H1 (cell line): ENCODE measurements at regions not wholly inside any gene's neighbourhood (a gene's known extent, or its start where the extent isn't known, plus 50 kb on each side); places are given as distances from the start of the nearest gene placed in this dataset.
"Not testable (repeated sequence)": the region's sequence is repeated elsewhere in the genome, so short reads cannot be mapped to it uniquely, and the experiment has no call there.

ENCODE experiments used
- CTCF ChIA-PET: fragments of 300-600 bp; sonication (Branson Sonifier 250); formaldehyde crosslinking; loops from one replicate; lab custom pipeline; 2021; ENCODE audit not compliant: partially characterized antibody; lab: Charles Lee
- POLR2A ChIA-PET: fragments of 300-600 bp; sonication (Branson Sonifier 250); formaldehyde crosslinking; loops from one replicate; lab custom pipeline; 2021; ENCODE audit warnings: inconsistent platforms; ENCODE audit not compliant: partially characterized antibody; lab: Charles Lee
- DNase-seq, 2 experiments: peaks; one replicate each; pipeline versions ENCODE4 v3.0.0 to v3.0.0-alpha.2; 2010 to 2022; ENCODE audit warnings: low spot score in 2 of 2, low read depth in 1 of 2, mixed read lengths in 1 of 2
- FAIRE-seq: peaks from 2 replicates; lab custom pipeline; 2011; peaks lifted over from hg19 to GRCh38; lab: Jason Lieb, UNC
- H2AFZ ChIP-seq: 2 replicates; pipeline ENCODE4 v1.8.1; 2012; ENCODE audit warnings: low read length, inconsistent platforms
- H2AK5ac ChIP-seq: 2 replicates; pipeline ENCODE4 v1.6.1; 2013; ENCODE audit warnings: low read depth, low read length
- H2BK120ac ChIP-seq: replicated peaks from 2 replicates; pipeline ENCODE3; 2013; ENCODE audit warnings: low read depth, low read length, inconsistent platforms
- H2BK12ac ChIP-seq: 2 replicates; pipeline ENCODE4 v1.6.1; 2013; ENCODE audit warnings: low read depth, low read length
- H2BK15ac ChIP-seq: 2 replicates; pipeline ENCODE4 v1.6.1; 2013; ENCODE audit warnings: low read length
- H2BK20ac ChIP-seq: 2 replicates; pipeline ENCODE4 v1.6.1; 2013; ENCODE audit warnings: low read length
- H2BK5ac ChIP-seq: 2 replicates; pipeline ENCODE4 v1.6.1; 2013; ENCODE audit warnings: low read depth, low read length
- H3K14ac ChIP-seq: 2 replicates; pipeline ENCODE4 v1.6.1; 2013; ENCODE audit warnings: inconsistent platforms; ENCODE audit not compliant: insufficient read length
- H3K18ac ChIP-seq: 2 replicates; pipeline ENCODE4 v1.6.1; 2013; ENCODE audit warnings: low read length; ENCODE audit errors: extremely low read depth
- H3K23ac ChIP-seq: 2 replicates; pipeline ENCODE4 v1.6.1; 2013; ENCODE audit warnings: inconsistent platforms; ENCODE audit not compliant: insufficient read length
- H3K23me2 ChIP-seq: 2 replicates; pipeline ENCODE4 v1.6.1; 2013; ENCODE audit warnings: low read depth, low read length
- H3K27ac ChIP-seq: 2 replicates; pipeline ENCODE4 v1.6.1; 2011; ENCODE audit warnings: low read depth, low read length, inconsistent platforms
- H3K27me3 ChIP-seq, 4 experiments: replicated peaks in 1 of 4; 1 replicate in 1 of 4; 2 replicates in 3 of 4; pipeline versions ENCODE4 v1.6.1 to v1.8.1; 2011 to 2013; ENCODE audit warnings: low read length in 3 of 4, mild to moderate bottlenecking in 3 of 4, inconsistent platforms in 2 of 4, mixed read lengths in 2 of 4, moderate library complexity in 1 of 4; ENCODE audit not compliant: control insufficient read depth in 3 of 4, insufficient read depth in 3 of 4; ENCODE audit errors: extremely low read depth in 1 of 4
- H3K36me3 ChIP-seq, 4 experiments: 2 replicates each; pipeline versions ENCODE4 v1.6.1 to v1.8.1; 2011 to 2013; ENCODE audit warnings: mild to moderate bottlenecking in 4 of 4, low read length in 3 of 4, moderate library complexity in 2 of 4, control low read depth in 1 of 4, inconsistent platforms in 1 of 4; ENCODE audit not compliant: insufficient read depth in 4 of 4, control insufficient read depth in 2 of 4
- H3K4ac ChIP-seq: replicated peaks from 2 replicates; pipeline ENCODE3; 2013; ENCODE audit warnings: low read length, low read depth, mixed read lengths, inconsistent platforms; ENCODE audit not compliant: insufficient read length
- H3K4me1 ChIP-seq, 4 experiments: replicated peaks in 1 of 4; 1 replicate in 1 of 4; 2 replicates in 3 of 4; pipeline versions ENCODE4 v1.6.1 to v1.8.1; 2011 to 2013; ENCODE audit warnings: low read length in 3 of 4, inconsistent platforms in 2 of 4, mixed read lengths in 1 of 4; ENCODE audit not compliant: insufficient read depth in 4 of 4, control insufficient read depth in 3 of 4
- H3K4me2 ChIP-seq, 2 experiments: 2 replicates each; pipeline versions ENCODE4 v1.6.1 to v1.8.1; 2011 to 2013; ENCODE audit warnings: low read depth in 2 of 2, low read length in 2 of 2, control low read depth in 1 of 2, inconsistent platforms in 1 of 2, mild to moderate bottlenecking in 1 of 2; ENCODE audit not compliant: insufficient read depth in 1 of 2
- H3K4me3 ChIP-seq, 4 experiments: fragments of 200-600, 300-600 bp in 1 of 4; sonication (generic), shearing (Covaris generic), sonication (Bioruptor Twin) in 1 of 4; 2 replicates each; pipeline versions ENCODE4 v1.5.1 to v1.8.1; 2011 to 2016; ENCODE audit warnings: low read length in 4 of 4, low read depth in 3 of 4, control low read depth in 2 of 4, inconsistent platforms in 2 of 4, mild to moderate bottlenecking in 2 of 4, mixed read lengths in 1 of 4, moderate library complexity in 1 of 4; ENCODE audit not compliant: insufficient read depth in 2 of 4; ENCODE audit errors: extremely low read depth in 1 of 4
- H3K56ac ChIP-seq: replicated peaks from 2 replicates; pipeline ENCODE3; 2013; ENCODE audit warnings: low read depth, mild to moderate bottlenecking, mixed read lengths, low read length, inconsistent platforms; ENCODE audit not compliant: insufficient read length
- H3K79me1 ChIP-seq: 2 replicates; pipeline ENCODE4 v1.6.1; 2013; ENCODE audit warnings: low read depth, low read length, control low read depth
- H3K79me2 ChIP-seq, 2 experiments: 2 replicates each; pipeline versions ENCODE4 v1.6.1 to v1.8.1; 2012 to 2013; ENCODE audit warnings: low read length in 2 of 2, mild to moderate bottlenecking in 2 of 2, inconsistent platforms in 1 of 2; ENCODE audit not compliant: insufficient read depth in 2 of 2, control insufficient read depth in 1 of 2
- H3K9ac ChIP-seq, 4 experiments: replicated peaks in 1 of 4; 1 replicate in 1 of 4; 2 replicates in 3 of 4; pipeline versions ENCODE4 v1.6.1 to v1.8.1; 2011 to 2013; ENCODE audit warnings: low read depth in 3 of 4, low read length in 3 of 4, control low read depth in 2 of 4, mild to moderate bottlenecking in 2 of 4, moderate library complexity in 2 of 4, inconsistent platforms in 1 of 4; ENCODE audit errors: extremely low read depth in 1 of 4
- H3K9me3 ChIP-seq, 2 experiments: 2 replicates each; pipeline versions ENCODE4 v1.6.1 to v1.8.1; 2012 to 2013; ENCODE audit warnings: mild to moderate bottlenecking in 2 of 2, moderate library complexity in 2 of 2, control low read depth in 1 of 2, inconsistent platforms in 1 of 2, low read depth in 1 of 2, low read length in 1 of 2, mixed read lengths in 1 of 2; ENCODE audit not compliant: insufficient read depth in 2 of 2
- H4K20me1 ChIP-seq, 2 experiments: replicated peaks in 1 of 2; 2 replicates each; pipeline versions ENCODE3 to v1.8.1; 2011 to 2013; ENCODE audit warnings: inconsistent platforms in 2 of 2, low read length in 2 of 2, mild to moderate bottlenecking in 1 of 2; ENCODE audit not compliant: insufficient read depth in 2 of 2, control insufficient read depth in 1 of 2
- H4K5ac ChIP-seq: 2 replicates; pipeline ENCODE4 v1.6.1; 2013; ENCODE audit warnings: low read length, low read depth, mixed read lengths, inconsistent platforms; ENCODE audit not compliant: insufficient read length
- H4K8ac ChIP-seq: 2 replicates; pipeline ENCODE4 v1.8.0; 2013; ENCODE audit warnings: mild to moderate bottlenecking, moderate library complexity, low read length, inconsistent platforms; ENCODE audit not compliant: insufficient read depth; ENCODE audit errors: extremely low read depth
- H4K91ac ChIP-seq: replicated peaks from 2 replicates; pipeline ENCODE3; 2013; ENCODE audit warnings: low read length, mixed read lengths, inconsistent platforms; ENCODE audit not compliant: insufficient read length
- BACH1 ChIP-seq: IDR thresholded peaks from 2 replicates; pipeline ENCODE4 v1.6.1; 2012; ENCODE audit warnings: low read length, improper control_type of control experiment
- NANOG ChIP-seq: IDR thresholded peaks from 2 replicates; pipeline ENCODE4 v1.6.1; 2011; ENCODE audit warnings: low read length, low read depth, mild to moderate bottlenecking, inconsistent platforms; ENCODE audit not compliant: insufficient read depth, poor library complexity, severe bottlenecking
- WGBS, 2 experiments: shearing (Covaris generic) in 1 of 2; methylation state at CpG; one replicate each; pipeline versions ENCODE4 v1.1.6 to v1.1.7; 2013 to 2015; ENCODE audit warnings: low lambda C conversion rate in 2 of 2, mixed read lengths in 2 of 2, inconsistent platforms in 1 of 2, low coverage in 1 of 2, missing lambda C conversion rate in 1 of 2; ENCODE audit not compliant: insufficient replicate concordance in 2 of 2, insufficient coverage in 1 of 2, insufficient read length in 1 of 2; ENCODE audit errors: extremely low coverage in 1 of 2, missing lambda C conversion rate in 1 of 2; 5-methylcytosine and 5-hydroxymethylcytosine counted together

GRCh38 chrX:121763671-121764070 is 716.3 kb downstream of the GLUD2 start:
- ChIA-PET CTCF (no interaction called here), POLR2A (no interaction called here)
- no peak overlapping the region for H3K4me2 ChIP-seq
- H4K20me1 ChIP-seq: no peaks in the 10 kb centered on the region
- no peak overlapping the region for H3K9ac ChIP-seq
- no peak overlapping the region for H3K56ac ChIP-seq
- H3K23ac ChIP-seq: no peak overlapping the region
- no peak overlapping the region for H2BK5ac ChIP-seq
- H3K27ac ChIP-seq: no peak overlapping the region
- H3K4me3 ChIP-seq: no peak overlapping the region
- no peaks in the 10 kb centered on the region for H3K79me1 ChIP-seq
- TF ChIP-seq NANOG (no peak), BACH1 (0 out of 2 replicates have a peak, but pooled peaks have one; percentile 28)
- H3K14ac ChIP-seq: no peak overlapping the region
- H3K79me2 ChIP-seq: no peaks in the 10 kb centered on the region
- DNase-seq (no peak), FAIRE-seq (no peak)
- H4K8ac ChIP-seq: no peak overlapping the region
- no peaks in the 10 kb centered on the region for H3K9me3 ChIP-seq
- no peaks in the 10 kb centered on the region for H3K36me3 ChIP-seq
- H2BK120ac ChIP-seq: no peak overlapping the region
- H2BK15ac ChIP-seq: no peak overlapping the region
- H3K18ac ChIP-seq: no peak overlapping the region
- no peak overlapping the region for H2AFZ ChIP-seq
- no peak overlapping the region for H4K91ac ChIP-seq
- no peaks in the 10 kb centered on the region for H3K4me1 ChIP-seq
- no peak overlapping the region for H2BK20ac ChIP-seq
- H2BK12ac ChIP-seq: no peak overlapping the region
- H4K5ac ChIP-seq: no peak overlapping the region
- no peaks in the 10 kb centered on the region for H3K23me2 ChIP-seq
- no peak overlapping the region for H2AK5ac ChIP-seq
- H3K27me3 ChIP-seq: no peaks in the 10 kb centered on the region
- 72% methylated on average over 4 of the region's 4 CpGs; no CpG with 5 or more reads in 1 of the 2 experiments for whole genome bisulfite sequencing, 2 experiments
- H3K4ac ChIP-seq: no peak overlapping the region

- H3K27ac ChIP-seq, H3K14ac ChIP-seq, H4K8ac ChIP-seq, H3K23me2 ChIP-seq, H3K18ac ChIP-seq, H3K79me1 ChIP-seq, H2BK20ac ChIP-seq, H3K4me2 ChIP-seq, H3K36me3 ChIP-seq, H2BK15ac ChIP-seq, POLR2A ChIA-PET, H3K27me3 ChIP-seq, H3K4me3 ChIP-seq, H2AK5ac ChIP-seq, H4K91ac ChIP-seq, DNase-seq, H3K23ac ChIP-seq, H4K5ac ChIP-seq, FAIRE-seq, H3K4me1 ChIP-seq, H2BK120ac ChIP-seq, H2BK12ac ChIP-seq, H2BK5ac ChIP-seq, H3K9me3 ChIP-seq, H3K56ac ChIP-seq, H3K79me2 ChIP-seq, H2AFZ ChIP-seq, H3K9ac ChIP-seq, H3K4ac ChIP-seq, H4K20me1 ChIP-seq: not testable (repeated sequence)
- CTCF ChIA-PET: interaction anchor here (0.7 kb wide), 1 partner anchor 20 kb away, joined by 3 read pairs; no protein-coding TSS in a partner anchor
- 87% methylated on average over 3 of the region's 3 CpGs; no CpG with 5 or more reads in 1 of the 2 experiments for WGBS, 2 experiments
Observed at GRCh38 chrX:121768210-121768609, 720.8 kb downstream of the GLUD2 start.
